OCI-LY7 (cell line): ENCODE measurements at regions not wholly inside any gene's neighbourhood (a gene's known extent, or its start where the extent isn't known, plus 50 kb on each side); places are given as distances from the start of the nearest gene placed in this dataset.

ENCODE experiments used
- EZH2phosphoT487 ChIP-seq: fragments of 200-600 bp; sonication (generic); IDR thresholded peaks from 2 replicates; pipeline ENCODE4 v1.6.1; 2018; ENCODE audit warnings: low read depth, borderline replicate concordance, mild to moderate bottlenecking, mixed run types, antibody characterized with exemption, low read length, moderate library complexity, mixed read lengths
- TF ChIP-seq, protein P1 (sequence below): fragments of 200-600 bp; sonication (generic); conservative IDR thresholded peaks from 2 replicates; pipeline ENCODE4 v1.5.1; 2014; ENCODE audit warnings: mild to moderate bottlenecking, antibody characterized with exemption, low read length, moderate library complexity, mixed read lengths

DNA sequence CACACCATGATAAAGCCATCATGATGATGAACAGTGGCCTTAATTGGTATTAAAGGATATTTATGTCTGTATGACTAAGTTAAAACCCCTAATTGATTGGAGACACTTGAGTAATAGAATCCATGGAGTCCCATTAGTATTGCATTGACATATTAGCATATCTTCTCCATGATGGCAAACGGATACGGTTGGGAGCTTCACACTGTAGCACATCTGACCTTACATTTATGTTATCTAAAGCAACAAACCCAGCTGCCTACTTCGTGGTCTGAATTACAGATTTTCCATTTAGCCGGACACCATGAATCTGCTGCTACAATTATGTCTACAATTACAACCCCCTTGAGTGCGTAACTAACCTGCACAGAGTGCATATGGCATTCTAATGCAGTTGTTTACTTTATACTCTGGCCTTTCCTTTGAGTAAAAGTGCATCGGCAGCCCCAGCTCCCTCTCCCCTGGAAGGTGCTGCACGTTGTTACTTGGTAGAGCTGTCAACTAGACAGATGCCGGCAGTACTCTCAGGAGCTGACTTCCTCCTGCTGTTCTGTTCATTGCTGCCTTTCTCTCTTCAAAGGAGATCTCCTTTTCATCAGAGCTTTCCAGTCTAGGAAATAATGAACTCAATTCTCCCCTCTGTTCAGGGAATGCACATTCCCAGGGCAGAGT, 92.1 kb downstream of the LRRC30 start:
- TF ChIP-seq, protein P1, sequence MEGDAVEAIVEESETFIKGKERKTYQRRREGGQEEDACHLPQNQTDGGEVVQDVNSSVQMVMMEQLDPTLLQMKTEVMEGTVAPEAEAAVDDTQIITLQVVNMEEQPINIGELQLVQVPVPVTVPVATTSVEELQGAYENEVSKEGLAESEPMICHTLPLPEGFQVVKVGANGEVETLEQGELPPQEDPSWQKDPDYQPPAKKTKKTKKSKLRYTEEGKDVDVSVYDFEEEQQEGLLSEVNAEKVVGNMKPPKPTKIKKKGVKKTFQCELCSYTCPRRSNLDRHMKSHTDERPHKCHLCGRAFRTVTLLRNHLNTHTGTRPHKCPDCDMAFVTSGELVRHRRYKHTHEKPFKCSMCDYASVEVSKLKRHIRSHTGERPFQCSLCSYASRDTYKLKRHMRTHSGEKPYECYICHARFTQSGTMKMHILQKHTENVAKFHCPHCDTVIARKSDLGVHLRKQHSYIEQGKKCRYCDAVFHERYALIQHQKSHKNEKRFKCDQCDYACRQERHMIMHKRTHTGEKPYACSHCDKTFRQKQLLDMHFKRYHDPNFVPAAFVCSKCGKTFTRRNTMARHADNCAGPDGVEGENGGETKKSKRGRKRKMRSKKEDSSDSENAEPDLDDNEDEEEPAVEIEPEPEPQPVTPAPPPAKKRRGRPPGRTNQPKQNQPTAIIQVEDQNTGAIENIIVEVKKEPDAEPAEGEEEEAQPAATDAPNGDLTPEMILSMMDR, result no peak
- no peak for TF ChIP-seq EZH2phosphoT487
